NCI-H748 treated with DMSO at 0.1 percent for 48 hours (cell line): ENCODE measurements at regions not wholly inside any gene's neighbourhood (a gene's known extent, or its start where the extent isn't known, plus 50 kb on each side); places are given as distances from the start of the nearest gene placed in this dataset.

ENCODE experiments used
- DNase-seq: peaks from one replicate; lab custom pipeline; 2025; lab: John Stamatoyannopoulos, UW

DNA sequence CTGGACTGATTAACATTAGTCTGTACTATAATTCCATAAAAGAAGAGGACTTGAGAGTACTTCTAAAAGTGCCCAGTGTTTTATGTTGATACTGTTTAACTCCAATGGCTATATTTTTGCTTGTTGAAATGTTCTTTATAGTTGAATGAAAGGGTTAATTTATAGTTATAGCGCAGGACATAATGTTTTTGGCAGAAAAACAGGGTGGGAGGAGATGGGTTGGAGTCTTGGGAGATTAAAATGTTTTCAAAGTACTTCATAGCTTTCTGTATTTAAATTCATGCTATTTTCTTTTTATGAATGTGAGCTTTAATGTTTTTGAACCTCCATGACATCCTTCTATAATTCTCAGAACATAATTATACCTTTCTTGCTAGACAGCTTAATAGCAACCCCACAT, 108.2 kb downstream of the CNTN3 start:
- DNase-seq = no peak

GRCh38 chr3:74501007-74501406, 113.5 kb downstream of the CNTN3 start:
- DNase-seq = no peak

DNA sequence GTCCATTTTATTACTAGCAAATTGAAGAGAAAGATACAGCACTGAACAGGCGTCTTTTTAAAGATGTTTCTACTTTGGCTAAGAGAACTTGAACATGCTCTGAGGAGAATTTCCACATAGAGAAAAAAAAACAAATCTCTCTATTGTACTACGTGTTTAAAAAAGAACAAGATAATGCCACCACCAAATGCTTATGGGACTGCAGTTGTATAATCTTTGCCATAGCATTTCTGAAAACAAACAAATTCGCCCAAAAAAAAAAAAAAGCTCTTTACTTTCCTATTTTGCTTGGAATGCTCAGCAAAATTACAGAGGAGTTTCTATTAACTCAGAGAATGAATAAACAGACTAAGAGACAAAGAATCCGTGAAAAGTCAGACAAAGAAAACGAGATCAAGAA, 114.2 kb downstream of the CNTN3 start:
- no peak for DNase-seq

DNA sequence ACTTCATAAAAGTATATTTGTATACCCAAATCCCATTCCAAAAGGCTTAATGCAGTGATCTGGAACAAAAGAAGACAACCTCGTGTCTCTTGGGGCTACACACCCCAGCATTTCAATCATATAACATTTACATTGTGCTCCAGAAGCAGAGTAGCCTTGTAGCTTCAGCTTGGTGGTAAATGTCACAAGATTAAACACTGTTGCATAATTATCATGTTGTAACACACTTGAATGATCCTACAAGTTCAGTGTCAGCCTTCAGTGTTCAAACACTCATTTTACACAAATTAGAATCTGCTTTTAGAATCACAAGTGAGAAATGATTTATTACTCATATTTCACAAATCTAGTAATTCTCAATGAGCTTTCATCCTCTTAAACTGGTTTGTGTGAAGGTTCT, 122.6 kb downstream of the CNTN3 start:
- DNase-seq = no peak

- DNase-seq = no peak
These were observed 125.2 kb downstream of the CNTN3 start for GRCh38 chr3:74489050-74489792.

GRCh38 chr3:74479915-74480314, 134.5 kb downstream of the CNTN3 start:
- DNase-seq = no peak

DNA sequence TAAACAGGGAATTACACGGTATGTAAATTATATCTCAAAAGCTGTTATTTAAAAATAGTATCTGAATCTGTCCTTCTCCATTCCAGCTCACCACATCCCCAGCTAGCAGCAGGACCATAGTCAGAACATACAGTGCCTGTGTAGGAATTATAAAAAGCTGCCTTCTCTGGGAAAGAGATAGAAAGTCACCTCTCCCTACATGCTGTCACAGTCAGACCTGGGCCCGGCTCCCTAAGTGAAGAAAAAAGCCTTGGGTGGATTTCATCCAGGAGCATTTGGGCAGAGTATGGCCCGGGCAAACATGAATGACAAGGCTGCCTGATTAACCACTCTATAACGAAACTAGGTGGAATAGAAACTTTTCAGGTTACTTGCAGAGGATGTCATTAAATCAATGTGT, 144.1 kb downstream of the CNTN3 start:
- no peak for DNase-seq

GRCh38 chr3:74469713-74470112, 144.7 kb downstream of the CNTN3 start:
- no peak for DNase-seq

DNA sequence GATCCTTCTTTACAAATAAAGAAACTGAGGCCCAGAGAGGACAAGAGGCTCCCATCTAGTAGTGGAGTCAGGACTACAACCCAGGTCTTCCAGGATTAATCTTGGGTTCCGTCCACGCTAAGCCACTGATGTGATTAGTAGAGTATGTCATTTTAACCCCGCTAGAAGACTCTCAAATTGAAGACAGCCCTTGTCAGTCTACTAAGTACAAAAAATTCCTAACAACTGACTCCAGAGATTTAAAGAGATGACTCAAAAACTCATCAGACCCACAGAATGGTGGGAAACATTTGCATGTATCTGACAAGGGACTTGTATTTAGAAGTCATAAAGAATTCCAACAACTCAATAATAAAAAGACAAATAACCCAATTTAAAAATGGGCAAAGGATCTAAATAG, 145.3 kb downstream of the CNTN3 start:
- DNase-seq = no peak

DNA sequence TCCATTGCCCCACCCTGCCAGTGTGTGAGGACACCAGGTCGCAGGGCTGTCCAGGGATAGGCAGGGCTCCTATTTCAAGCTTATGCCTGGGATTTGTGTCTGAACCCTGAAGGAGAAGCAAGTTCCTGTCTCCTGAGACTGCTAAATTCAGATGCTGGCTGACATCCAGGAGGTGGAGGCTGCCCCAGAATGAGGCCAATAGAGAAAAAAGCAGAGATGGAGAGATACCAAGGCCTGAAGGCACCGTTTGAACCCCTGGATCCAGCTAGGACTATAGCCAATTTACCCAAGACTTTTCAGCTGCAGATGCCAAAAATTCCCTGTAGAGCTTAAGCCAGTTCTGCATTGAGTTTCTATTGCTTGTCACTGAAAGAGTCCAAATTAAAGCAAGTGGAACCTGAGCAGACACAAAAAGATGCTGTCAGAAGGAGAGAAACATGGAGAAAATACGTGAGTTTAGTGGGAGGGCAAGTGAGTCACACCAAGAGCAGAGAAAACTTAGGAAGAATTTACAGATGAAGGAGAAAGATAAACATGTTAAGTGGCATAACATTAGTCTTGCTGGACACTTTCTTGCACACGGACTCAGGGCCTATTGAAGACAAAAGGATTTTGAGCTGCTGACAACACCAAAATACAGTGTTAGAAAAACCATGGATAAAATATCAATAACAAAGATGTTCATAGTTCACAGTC, 148.6 kb downstream of the CNTN3 start:
- DNase-seq = no peak

DNA sequence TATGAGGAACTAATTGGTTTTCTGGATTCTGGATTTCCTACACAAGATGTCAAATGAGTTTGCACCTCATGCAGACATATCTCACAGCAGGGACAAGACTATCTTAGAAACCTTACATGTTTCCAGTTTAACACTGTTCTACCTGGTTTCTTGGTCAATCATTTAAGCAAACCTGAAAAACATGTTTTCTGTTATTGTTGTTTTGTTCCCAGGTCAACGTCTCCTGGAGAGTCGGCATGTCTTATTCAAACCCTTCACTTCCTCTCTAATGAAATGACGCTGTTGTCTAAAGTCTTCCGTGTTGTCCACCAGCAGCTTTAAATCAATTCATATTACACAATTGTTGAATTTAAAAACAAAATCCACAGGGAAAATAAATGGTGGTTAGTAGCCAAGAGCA, 150.9 kb downstream of the CNTN3 start:
- no peak for DNase-seq

DNA sequence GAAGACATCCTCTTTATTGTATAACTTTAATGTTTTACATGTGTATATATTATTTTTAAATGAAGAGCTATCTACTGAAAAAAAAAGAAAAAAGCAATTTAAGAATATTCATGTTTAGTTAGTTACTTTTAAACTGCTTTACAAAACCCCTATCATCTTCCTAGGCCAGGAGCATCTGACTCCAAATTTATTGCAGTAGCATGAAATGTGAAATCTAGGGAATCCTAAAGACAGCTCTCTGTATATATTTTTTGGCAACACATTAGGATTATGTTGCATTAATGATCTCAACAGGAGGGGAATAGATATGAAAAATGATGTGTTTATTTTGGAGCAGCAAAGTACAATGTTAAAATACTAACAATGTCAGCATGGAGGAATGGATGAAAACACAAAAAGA, 158.3 kb downstream of the CNTN3 start:
- no peak for DNase-seq

DNA sequence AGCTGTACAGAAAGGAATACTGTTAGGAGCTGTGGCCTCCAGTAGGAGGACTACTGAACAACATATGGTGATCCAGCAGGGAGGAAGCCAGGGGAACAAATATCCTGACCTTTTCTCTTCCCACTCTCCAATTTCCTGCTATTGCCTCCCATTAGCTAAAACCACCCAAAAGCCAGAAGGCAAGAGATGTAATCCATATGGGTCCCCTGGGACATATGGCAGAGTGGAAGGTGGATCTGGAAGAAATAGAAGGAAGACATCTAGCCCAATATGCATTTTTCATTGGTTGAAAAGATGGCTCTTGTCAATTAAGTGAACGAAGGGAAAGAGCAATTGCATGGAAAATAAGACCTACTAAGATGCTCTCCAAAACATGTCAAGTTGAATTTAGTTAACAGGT, 167.2 kb downstream of the CNTN3 start:
- DNase-seq = no peak

- no peak for DNase-seq
These were observed 168.9 kb downstream of the CNTN3 start for GRCh38 chr3:74445541-74445940.

GRCh38 chr3:74443102-74443501, 171.4 kb downstream of the CNTN3 start:
- DNase-seq = no peak

- DNase-seq = no peak
These were observed 171.8 kb downstream of the CNTN3 start for GRCh38 chr3:74442683-74443082.

DNA sequence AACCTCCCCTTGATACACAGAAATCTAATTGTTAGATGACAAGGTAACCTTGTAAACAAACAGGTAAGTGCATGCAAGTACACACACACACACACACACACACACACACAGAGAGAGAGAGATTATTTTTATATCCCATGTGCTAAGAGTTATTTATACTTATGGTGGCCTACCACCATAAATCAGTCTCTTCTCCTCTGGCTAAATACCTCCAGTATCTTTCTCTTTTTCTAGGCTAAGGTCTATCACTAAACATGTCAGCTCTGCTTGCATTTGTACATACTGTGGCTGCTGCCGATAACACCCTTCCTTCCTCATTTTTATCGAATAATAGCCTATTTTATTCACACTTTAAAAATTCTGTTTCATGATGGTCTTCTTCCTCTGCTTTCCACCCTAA, 172.4 kb downstream of the CNTN3 start:
- no peak for DNase-seq

DNA sequence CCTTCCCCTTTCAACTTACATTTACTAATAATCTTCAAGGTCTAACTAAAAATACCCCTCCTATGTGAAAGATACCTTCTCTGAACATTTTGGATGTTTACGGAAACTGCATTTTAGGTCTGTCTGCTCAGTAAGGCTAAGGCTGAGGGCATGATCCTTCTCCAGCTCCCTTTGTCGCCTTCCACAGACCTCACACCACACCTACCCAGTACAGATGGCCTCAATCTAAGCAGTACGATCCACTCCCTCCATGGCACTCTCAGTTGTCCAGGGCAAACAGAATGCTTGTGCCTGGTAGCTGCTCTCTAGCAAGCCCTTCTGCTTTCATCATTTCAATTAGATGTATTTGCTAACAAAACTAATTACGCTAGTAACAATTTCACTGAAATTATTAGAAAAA, 178.3 kb downstream of the CNTN3 start:
- no peak for DNase-seq

DNA sequence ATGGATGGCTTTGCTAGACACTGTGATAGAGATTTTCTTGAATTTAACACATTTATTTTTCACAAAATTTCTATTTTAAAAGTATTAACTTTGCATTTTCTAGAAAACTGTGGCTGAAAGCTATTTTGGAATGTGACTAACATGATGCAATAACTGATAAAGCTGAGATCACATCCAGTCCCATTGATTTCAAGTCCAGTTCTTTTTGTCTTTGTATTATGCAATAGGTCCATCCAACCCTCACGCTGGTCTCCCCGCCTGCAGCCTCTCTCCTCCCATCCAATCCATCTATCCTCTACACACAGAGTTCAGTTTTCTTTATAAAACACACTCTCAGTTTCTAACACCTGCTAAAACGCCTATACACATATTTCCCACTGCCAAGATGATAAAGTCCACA, 178.8 kb downstream of the CNTN3 start:
- no peak for DNase-seq

GRCh38 chr3:74434406-74434805, 180.1 kb downstream of the CNTN3 start:
- DNase-seq = no peak

- DNase-seq = no peak
These were observed 187.9 kb downstream of the CNTN3 start for GRCh38 chr3:74426571-74426970.

DNA sequence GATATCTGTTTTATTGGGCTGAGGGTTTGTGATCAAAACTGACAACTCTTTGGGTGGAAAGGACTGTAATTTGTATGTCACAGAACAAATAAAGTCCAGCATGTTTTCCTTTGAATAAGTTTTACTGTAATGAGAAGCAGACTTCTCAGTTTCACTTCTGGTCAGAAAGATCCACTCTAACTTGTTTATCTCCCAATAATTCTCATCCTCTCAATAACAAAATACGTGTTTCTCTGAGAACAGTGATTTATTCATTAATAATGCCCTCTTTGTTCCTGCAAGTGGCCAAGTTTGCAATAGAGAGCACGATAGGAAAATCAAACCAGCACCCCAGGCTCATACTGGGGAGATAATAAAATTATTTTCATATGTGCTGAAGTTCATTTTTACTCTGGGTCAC, 190.6 kb downstream of the CNTN3 start:
- DNase-seq = no peak

DNA sequence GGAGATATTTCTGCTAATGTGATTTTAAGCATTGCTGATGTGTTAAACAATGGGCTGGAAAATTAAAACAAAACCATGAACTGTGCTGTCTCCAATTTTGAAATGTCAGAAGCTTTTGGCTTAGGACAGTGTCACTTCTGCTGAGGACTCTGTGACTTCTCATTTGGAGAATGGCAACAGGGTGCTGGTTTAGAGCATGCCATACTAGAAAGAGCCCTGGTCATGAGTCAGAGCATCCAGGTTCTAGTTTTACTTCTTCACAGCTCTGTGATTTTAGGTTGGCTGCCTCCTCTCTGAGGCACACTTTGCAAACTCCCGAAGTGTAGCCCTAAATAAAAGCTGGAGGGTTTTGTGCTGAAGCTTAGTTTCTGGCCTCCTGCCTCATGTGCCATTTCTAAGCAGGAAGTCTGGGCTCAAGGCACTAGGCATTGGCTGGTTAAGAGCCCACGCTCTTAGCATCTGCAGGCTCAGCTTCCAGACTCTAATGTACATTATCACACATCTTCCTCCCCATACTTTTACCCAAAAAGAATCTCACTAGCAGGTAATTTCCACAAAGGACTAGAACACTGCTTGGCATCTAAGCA, 193.8 kb downstream of the CNTN3 start:
- DNase-seq = no peak

- DNase-seq = no peak
These were observed 198.7 kb downstream of the CNTN3 start for GRCh38 chr3:74415731-74416130.
